ENCODE measurements at regions not wholly inside any gene's neighbourhood (a gene's known extent, or its start where the extent isn't known, plus 50 kb on each side); places are given as distances from the start of the nearest gene placed in this dataset.
"Not testable (repeated sequence)": the region's sequence is repeated elsewhere in the genome, so short reads cannot be mapped to it uniquely, and the experiment has no call there.

DNA sequence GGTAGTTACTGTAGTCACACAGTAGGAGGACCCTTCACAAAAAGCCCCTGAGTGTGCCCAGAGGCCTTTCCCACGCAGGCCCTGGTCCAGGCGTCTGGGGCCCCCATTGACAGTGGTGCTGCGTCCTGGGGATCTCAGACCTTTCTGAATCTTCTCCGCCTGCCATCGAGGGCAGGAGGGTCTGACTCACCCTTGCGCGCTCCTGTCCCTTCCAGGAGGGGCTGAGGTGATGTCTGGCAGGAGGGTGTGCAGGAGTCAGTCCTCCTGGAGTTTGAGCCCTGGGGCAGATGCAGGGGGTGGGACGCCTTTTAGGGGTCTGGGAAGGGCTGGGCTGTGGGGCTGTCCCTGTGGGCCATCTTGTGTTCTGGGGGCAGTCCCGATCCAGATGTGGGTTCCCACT, 386.8 kb downstream of the TMEM121 start:
- DNase-seq (ENCODE audit: low read depth in 2 of 3, low spot score in 1 of 3), result no peak

DNA sequence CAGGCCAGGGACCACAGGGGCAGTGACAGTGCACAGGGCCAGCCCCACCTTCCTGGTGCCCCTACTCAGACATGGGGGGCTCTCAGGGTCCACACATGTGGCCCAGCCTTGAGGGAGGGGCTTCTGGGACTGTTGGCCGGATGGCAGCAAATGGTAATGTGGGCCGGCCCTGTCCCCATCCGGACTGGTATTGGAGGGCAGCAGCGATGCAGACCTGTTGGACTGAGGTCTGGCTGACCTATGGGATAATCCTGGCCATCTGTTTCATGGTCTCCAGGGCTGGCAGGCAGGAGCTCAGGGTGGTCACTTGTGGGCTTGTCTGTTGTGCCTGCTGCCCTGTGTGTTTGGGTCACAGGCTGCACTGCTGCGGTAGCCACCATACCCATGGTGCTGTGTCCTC, 387.5 kb downstream of the TMEM121 start:
- DNase-seq (ENCODE audit: low read depth in 2 of 3, low spot score in 1 of 3), result no peak

GRCh38 chr14:105914281-105914680, 387.9 kb downstream of the TMEM121 start:
- not testable (repeated sequence) for DNase-seq (ENCODE audit: low read depth in 2 of 3, low spot score in 1 of 3)

- DNase-seq (ENCODE audit: low read depth in 2 of 3, low spot score in 1 of 3), result no peak
Observed at GRCh38 chr14:105914738-105915385, 388.5 kb downstream of the TMEM121 start.

DNA sequence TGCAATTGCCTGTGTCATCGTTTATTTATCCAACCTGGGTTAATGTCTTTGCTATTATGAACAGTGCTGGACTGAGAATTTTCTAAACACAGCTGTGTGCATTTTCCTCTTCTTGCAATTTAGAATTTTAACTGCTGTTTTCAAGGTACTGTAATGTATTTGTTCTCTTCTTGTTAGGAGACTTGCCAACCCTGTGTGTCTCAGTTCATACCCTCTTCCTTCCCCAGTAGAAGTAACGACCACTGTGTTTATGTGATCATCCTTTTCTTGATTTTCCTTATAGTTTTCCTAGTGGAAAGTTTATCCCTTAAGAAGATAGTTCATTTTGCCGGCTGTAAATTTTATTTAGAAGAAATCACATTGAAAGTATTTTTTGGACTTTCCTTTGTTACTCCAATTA, 389.2 kb downstream of the TMEM121 start:
- not testable (repeated sequence) for DNase-seq (ENCODE audit: low read depth in 2 of 3, low spot score in 1 of 3)

DNA sequence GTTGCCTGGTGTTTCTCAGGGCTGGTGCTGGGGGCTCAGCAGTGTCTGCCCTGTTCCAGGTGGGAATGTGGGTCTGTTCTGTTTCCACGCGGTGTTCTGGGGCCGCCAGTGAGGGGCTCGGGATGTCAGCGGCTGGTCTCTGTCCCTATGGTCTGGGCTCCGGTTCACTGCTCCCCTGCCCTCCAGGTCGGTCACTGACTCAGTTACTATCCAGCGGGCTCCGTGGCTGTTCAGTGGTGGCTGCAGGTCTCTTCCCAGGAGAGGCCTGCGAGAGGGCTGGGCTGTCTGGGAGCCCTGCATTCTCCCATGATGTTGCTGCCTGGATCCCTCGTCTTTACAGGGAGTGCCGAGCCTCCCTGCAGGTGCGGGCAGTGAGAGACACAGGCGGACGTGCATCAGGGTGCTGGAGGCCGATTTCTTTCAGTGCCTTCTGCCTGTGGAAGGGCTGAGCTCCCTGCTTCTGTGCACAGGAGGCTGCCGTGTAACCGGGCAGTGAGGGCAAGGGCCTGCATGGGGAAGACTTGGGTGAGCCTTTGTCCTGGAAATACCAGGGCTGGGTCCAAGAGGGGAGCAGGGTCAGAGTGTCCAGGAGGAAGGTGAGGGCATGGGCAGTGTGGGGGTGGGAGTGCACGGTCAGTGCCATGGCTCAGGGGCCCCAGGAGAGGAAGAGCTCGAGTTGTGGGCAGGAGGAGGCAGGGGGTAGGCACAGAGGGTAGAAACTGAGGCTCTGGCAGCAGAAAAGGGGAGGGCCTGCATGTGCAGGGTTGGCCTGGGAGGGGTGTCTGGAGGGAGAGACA, 391.0 kb downstream of the TMEM121 start:
- not testable (repeated sequence) for DNase-seq (ENCODE audit: low read depth in 2 of 3, low spot score in 1 of 3)

GRCh38 chr14:105917933-105918436, 391.6 kb downstream of the TMEM121 start:
- no peak for DNase-seq (ENCODE audit: low read depth in 2 of 3, low spot score in 1 of 3)

GRCh38 chr14:105918496-105919262, 392.3 kb downstream of the TMEM121 start:
- DNase-seq (ENCODE audit: low read depth in 2 of 3, low spot score in 1 of 3), result no peak

DNA sequence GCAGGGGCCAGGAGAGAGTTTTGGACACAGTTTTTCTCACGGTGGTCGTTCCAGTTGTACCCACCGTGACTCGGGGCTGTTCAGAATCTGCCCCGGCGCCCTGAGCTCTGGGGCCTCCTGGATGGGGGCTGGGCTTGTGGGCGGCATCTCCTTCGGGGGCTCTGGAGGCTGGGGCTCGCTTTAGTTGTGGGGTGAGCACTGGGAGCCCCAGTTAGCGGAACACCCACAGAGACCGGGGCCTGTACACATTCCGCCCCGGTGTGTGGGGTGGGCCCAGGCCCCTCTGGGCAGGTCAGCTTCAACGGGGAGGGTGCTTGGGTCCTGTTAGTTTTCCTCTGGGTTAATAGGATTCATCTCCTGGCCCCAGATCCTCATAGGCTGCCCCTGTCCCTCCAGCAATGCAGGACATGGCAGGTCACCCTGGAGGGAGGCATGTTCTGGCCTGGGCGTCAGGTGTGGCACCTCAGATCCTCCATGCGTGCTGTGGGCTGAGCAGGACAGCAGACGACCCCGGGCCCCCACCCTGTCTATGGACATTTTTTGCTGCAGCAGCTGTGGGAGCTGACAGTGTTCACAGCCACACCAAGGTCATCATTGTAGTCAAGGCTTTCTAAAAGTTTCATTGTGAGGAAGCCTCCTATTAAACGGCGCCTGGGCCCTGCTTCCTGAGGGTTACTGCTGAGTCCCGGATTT, 393.2 kb downstream of the TMEM121 start:
- DNase-seq (ENCODE audit: low read depth in 2 of 3, low spot score in 1 of 3), result no peak

GRCh38 chr14:105920151-105920700, 393.8 kb downstream of the TMEM121 start:
- not testable (repeated sequence) for DNase-seq (ENCODE audit: low read depth in 2 of 3, low spot score in 1 of 3)

GRCh38 chr14:105920803-105921755, 394.7 kb downstream of the TMEM121 start:
- not testable (repeated sequence) for DNase-seq (ENCODE audit: low read depth in 2 of 3, low spot score in 1 of 3)

DNA sequence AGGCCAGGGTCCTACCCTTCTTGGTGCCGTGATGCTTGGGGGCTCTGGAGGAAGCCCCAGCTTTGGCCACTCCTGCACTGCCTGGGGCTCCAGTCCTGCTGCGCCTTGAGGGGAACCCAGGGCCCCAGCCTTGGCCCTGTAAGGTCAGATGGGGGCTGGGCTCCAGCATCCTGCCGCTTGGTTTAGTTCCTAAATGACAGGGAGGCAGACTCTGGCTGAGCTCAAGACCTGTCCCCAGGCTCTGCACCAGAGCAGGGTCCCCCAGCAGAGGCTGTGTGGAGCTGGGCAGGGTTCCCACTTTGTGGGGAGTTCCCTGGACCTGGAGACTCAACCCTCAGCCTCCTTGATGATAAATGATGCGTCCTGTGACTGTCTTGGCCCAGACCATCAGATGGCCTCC, 395.4 kb downstream of the TMEM121 start:
- DNase-seq (ENCODE audit: low read depth in 2 of 3, low spot score in 1 of 3), result not testable (repeated sequence)

GRCh38 chr14:105923520-105924191, 397.3 kb downstream of the TMEM121 start:
- DNase-seq (ENCODE audit: low read depth in 2 of 3, low spot score in 1 of 3), result not testable (repeated sequence)

DNA sequence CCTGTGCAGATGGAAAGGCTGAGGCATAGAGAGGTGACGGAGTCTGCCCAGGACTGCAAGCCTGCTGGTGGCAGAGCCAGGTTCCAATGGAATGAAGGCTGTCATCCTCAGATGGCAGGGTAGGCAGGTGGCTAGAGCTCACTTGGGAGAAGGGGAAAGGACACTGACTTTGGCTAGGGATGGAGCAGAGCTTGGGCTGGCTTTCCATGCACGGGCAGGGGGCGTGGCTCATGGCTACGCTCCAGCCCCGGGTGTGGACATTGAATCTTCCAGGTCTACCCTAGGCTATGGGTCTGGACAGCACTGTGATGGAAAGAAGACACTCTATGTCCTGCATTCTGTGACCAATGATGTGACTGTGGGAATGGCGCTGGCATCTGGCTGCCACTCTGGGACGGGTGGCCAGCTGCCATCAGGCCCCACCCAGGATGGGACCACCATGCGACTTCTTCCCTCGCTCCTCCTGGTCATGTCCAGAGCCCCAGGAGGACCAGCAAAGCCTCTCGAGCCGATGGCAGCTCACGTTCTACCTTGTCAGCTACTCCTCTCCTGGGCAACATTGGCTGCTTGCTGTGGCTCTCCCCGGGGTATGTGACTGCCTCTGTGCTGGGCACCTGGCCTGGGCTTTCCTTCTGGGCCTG, 398.7 kb downstream of the TMEM121 start:
- DNase-seq (ENCODE audit: low read depth in 2 of 3, low spot score in 1 of 3), result no peak

- no peak for DNase-seq (ENCODE audit: low read depth in 2 of 3, low spot score in 1 of 3)
Observed at GRCh38 chr14:105925615-105926372, 399.4 kb downstream of the TMEM121 start.

- no peak for DNase-seq (ENCODE audit: low read depth in 2 of 3, low spot score in 1 of 3)
Observed at GRCh38 chr14:105926373-105927095, 400.2 kb downstream of the TMEM121 start.

Measured in stimulated activated CD4-positive, alpha-beta T cell treated with anti-CD3 and anti-CD28 coated beads, Interleukin-12 subunit alpha, Interleukin-12 subunit beta, amount 100 ng/mL, for 48 hours (primary cell).